Renal cortex interstitium (tissue), 11 donors: ENCODE measurements at regions not wholly inside any gene's neighbourhood (a gene's known extent, or its start where the extent isn't known, plus 50 kb on each side); places are given as distances from the start of the nearest gene placed in this dataset.
"Not testable (repeated sequence)": the region's sequence is repeated elsewhere in the genome, so short reads cannot be mapped to it uniquely, and the experiment has no call there.

Source experiments
- DNase-seq, 11 donors: peaks; one replicate each; pipeline ENCODE4 v3.0.0-alpha.2; 2013; ENCODE audit warnings: low read depth in 9 of 11, low spot score in 4 of 11; ENCODE audit errors: extremely low read depth in 1 of 11

DNA sequence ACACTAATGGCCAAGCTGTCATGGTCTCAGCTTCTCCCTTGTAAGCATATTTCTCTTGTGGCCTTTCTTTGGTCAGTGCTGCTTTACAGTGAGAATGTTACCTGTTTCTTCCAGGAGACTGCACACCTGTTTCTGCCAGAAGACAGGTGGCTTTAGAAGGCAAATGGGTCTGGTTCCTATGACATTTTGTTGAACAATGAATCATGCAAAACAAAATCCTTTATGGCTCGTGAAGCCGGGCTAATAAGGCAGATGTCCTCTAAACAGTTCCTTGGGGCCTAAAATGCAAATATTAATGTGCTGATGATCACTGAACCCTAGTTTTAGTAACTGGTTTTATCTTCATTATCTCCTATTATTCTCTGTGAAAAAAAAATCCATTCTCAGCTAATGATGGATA lies 927.6 kb downstream of the GALC start:
- no peak for DNase-seq

DNA sequence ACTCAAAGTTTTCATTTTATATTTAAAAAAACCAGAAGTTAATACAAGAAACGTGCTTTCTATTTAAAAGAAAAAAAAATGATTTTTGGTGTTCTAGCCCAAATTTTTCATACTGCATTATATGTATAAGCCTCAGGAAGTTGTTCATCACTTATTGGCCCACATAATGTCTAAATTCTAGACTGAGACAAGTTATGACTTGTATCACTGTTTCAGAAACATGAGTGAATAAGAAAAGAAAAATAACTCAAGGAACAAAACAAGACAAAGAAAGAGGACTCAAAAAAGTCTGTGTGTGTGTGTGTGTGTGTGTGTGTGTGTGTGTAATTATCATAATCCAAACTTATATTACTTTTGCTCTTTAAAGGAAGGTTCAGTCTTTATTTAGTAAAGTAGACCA lies 929.8 kb downstream of the GALC start:
- no peak for DNase-seq

DNA sequence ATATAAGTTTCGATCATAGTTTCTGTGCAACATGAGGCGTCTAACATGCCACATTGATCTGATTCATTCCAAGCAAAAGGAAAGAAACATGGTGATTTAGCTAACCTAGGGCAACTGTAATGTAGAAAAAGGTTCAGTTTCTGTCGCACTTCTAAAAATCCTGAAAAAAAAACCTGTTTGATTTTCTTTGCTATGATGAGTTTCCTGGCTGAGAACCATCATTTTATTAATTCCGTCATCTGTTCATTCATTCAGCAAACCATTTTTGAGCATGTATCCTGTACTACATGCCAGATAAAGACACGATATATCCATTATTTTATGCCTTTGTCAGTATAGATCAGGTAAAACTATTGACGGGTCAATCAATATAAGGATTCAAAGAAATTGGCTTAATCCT lies 932.6 kb downstream of the GALC start:
- DNase-seq, result no peak

DNA sequence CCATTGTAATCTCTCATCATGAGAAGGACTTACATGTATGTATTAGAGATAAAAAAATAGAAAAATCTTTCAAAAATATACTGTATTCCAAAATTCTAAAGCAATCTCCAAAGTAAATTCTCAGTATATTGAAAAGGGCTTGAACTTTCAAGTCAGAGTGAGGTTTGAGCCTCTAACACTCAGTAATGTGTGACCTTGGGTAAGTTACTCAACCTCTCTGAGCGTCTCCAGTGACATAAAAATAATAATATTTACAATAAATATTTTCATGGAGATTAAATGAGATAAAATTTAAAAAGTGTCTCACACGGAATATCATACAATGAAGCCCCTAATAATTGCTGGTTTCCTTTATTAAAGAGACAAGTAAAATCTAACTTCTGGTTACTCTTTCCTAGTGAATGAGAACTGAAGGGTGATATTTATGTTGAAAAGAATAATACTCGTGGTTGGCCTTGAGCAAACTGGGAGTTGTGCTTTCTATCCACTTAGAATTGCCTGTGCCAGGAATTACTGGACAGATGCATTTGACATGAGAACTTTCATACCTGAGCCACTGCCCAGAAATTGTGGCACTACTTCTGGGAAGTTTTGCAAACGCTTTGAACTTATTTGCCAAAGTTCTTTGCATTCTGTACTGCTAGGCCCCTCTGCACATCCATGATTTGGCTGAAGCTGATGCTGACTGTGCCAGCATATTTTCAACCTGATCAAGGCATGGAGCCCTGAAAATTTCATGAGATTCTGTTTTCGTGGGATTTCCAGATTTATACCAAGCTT lies 933.7 kb downstream of the GALC start:
- DNase-seq, result no peak

DNA sequence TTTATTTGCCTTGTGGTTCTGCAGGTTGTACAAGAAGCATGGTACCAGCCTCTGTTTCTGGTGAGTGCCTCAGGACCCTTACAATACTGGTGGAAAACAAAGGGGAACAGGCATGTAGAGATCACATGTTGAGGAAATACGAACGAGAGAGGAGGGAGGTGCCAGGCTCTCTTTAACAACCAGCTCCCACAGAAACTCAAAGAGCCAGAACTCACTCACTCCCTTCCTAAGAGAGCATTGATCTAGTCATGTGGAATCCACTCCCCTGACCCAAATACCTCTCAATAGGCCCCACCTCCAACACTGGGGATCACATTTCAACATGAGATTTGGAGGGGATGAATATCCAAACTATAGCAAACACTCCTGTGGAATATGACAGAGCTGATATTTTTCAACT lies 938.0 kb downstream of the GALC start:
- DNase-seq, result no peak

DNA sequence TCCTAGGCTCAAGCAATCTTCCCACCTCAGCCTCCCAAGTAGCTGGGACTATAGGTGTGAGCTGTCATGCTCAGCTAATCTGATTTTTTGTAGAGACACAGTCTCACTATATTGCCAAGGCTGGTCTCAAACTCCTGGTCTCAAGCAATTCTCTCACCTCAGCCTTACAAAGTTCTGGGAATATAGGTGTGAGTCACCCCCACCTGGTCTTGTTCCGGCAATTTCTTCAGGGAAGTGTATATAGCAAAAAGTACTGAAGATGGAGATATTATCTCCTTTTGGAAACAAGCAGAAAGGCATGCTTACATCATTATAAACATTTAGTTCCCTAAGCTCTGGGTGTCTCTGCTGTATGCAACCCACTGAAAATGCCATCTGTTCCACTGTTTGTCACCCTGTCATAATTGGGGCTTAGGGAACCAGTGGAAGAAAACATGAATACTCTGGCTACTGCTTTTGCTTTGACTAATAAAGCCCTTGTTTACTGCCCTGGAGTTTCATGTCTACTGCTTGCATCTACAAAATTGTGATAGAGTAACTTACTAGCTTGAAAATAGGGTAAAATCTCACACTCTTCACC lies 940.2 kb downstream of the GALC start:
- DNase-seq, result no peak

DNA sequence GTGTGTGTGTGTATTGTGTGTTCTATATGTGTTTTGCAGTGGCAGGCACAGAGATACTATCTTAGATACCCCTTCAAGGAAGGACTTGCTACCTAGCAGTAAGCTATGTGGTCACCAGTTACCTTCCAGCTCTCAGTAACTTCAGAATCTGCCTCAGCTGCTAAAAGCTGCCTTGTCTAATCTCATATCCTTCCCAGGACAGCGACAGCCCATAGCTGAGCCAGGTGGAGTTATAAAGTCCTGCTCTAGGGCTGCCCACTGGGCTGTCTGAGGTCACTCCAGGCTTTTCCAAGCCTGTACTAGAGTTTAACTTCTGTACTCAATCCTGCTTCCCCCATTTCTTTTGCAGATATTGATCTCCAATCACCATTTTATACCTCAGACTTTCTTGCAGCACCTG lies 942.6 kb downstream of the GALC start:
- no peak for DNase-seq

DNA sequence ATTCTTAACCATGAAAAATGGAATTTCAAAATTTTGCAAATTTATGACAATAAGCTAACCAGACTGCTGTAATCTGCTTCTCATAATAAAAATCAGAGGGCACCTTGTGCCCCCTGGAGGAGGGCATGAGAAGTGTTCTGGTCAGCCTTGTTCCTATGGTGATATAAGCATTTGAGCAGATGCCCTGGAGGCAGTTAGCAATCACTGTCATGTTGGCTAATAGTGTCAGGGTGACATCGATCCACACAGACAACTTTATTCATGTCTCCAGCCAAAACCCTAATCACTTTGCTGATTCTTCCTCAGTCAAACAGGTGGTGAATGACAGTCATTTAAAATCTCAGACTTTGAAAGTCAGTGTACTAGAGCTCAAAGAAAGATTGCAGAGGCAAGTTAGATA lies 943.0 kb downstream of the GALC start:
- no peak for DNase-seq

DNA sequence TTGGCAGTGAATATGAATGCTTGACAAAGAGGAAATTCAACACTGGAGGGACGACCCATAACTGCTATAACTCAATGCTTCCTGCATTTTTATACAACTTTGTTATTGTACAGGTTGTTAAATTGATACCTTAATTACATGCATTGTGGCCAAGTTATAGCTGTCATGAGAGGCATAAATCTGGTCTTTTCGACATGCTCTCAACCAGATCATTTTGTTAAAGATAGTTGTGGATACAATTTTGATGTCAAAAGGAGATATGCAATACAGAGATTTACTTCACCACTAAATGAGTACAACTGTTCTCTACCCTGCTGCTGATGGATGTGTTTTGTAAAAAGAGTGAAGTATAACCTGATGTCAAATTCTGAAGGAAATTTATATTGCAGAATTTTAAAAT lies 946.0 kb downstream of the GALC start:
- DNase-seq, result no peak

DNA sequence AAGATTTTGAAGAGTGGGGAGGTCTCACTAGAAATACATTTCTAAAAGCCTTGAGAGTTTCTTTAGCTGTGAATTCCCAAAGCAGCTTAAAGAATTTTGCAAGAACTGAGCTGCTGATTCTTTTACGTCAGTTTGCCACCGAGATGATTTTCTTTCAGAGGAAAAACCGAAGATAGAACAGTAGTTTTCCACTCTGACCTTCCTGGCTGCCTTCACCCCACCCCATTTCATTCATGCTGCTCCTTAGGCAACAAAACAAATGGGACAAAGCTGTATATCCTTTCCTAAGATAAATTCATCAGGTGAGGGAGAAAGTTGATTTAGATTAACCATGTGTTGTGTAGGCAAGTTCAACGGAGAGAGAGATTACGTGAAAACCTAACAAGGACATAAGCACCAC lies 947.0 kb downstream of the GALC start:
- DNase-seq, result no peak

DNA sequence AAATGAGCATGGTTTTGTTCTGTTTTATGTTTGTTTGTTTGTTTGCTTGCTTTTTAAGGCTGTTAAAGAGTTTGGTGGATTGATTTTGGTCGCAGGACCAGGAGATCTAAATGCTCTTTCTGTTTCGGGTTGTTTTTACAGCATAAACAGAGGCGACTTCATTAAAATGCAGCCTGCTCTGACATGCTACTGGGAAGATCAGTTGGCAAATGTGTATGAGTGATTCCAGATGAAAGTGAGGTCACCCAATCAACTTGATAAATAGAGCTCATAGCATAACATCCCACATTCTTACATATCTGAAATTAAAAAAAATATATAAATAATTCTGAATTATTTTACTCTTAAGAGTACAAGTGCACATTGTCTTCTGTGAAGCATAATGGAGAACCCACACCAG lies 947.7 kb downstream of the GALC start:
- no peak for DNase-seq

DNA sequence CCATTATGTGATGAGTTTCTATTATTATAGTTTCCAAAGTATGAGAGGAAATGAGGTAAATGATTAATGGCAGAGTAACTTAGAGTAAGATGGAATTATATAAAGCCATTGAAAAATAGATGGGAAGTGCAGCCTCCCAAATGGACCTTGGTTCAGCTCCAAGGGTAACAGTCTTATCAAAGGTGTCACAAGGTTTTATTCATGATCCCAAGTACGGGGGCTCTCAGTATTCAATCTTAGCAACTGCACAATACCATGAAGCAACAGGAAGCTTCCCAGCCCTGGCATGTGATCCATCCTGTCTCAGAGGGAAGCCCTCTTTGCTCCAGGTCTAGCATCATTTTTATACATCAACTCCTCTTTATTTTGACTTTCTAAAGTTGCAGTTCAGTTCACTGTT lies 948.2 kb downstream of the GALC start:
- peak in 1 of 11 donors; percentile 27 for DNase-seq

DNA sequence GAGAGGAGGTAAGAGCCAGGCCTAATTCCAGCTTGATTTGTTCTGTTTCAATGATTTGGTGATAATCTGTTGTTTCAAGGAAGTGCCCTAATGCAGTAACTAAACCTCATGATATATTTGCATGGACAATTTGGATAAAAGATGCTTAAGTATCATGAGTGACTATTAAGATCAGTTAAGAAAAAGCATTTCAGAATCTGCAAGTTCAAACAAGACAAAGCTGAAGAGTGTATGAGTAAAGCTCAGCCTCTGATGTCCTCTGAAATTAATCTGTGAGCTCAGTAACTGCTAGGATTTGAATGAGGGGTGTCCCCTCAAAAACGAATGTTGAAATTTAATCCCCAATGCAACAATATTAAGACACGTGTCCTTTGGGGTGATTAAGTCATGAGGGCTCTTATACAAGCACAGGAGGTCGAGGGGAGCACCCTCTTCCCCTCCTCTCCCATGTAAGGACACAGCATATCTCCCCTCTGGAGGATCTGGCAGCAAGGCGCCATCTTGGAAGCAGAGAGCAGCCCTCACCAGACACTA lies 949.2 kb downstream of the GALC start:
- DNase-seq, result no peak

DNA sequence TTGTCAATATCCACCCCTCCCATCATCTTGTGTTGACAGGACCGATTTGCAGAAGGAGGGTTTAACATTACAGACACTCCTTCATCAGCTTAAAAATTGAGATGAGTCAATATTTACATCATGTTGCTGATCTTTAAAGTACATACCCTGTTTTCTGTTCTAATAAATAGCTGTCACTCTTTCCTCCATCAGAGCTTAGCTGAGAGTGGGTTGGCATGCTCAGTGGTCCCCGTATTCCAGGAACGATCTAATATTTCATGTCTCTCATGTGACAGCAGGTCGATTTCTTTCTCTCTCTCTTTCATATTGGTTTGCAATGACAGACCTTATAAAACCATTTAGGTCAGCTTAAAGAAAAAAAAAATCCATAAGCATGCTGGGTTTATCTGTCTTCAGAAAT lies 950.6 kb downstream of the GALC start:
- no peak for DNase-seq

DNA sequence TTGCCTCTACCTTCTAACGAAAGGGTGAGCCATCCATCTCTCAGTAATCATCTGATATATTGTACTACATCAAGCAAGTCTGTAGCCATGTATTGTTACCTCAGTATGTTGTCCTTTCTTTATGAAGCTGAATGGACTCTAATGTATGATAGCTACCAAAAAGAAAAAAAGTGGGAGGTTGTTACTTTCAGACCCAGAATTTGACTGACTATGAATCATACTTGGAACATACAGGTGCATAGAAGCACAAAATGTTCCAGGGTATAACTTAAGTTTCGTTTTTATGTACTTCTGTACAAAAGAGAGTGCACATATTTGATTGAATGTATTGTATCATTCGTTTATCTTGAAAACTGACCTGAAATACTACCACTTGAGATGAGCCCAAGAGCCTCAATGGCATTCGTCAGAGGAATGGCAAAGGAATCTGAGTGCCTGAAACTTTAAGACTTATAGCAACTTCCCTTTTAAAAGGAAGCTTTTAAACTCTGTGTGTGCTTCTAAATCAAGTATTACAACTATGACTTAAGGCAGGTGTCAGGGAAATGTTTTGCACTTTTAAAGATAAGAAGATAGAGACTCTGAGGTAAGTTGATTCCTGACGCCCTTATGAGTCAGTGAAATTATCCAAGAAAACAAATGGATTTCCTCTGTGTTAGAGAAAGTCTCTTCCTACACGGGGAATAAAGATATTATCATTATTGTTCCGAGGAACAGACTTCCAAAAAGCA lies 951.5 kb downstream of the GALC start:
- DNase-seq, result no peak

DNA sequence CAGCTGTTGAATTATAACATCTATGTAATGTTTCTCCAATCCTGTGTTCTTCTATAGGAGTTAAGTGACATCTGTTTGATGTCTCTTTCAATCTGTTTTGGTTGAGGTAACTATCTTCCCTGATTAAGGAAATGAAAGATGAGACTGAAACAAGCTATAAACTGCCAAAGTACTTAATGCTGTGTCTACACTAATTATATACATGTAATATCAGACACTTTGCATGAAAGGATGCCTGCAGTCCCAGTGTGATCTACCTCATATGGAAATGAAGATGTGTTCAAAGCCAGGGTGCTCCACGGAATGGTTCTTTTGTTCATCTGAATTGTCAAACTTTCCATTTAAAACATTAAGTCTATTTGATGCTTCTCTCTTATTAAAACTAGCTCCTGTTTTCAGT lies 958.3 kb downstream of the GALC start:
- no peak for DNase-seq

DNA sequence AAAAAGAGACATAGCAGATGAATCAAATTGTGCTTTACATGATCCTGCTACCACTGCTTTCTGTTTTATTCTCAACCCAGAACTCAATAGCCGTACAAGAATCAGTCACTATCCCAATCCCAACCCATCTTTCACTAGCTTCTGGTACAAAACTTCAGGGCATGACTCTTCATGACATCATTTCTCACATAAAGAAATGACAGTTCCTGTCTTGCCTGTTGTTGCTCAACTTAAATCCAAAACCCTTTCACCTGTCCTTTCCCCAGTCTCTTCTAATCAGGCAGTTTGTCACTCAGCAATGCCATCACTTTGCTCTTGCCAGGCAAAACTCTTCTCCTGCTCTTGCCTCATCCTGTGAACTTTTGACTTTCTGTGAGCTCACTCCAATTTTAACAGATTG lies 962.8 kb downstream of the GALC start:
- DNase-seq, result no peak

DNA sequence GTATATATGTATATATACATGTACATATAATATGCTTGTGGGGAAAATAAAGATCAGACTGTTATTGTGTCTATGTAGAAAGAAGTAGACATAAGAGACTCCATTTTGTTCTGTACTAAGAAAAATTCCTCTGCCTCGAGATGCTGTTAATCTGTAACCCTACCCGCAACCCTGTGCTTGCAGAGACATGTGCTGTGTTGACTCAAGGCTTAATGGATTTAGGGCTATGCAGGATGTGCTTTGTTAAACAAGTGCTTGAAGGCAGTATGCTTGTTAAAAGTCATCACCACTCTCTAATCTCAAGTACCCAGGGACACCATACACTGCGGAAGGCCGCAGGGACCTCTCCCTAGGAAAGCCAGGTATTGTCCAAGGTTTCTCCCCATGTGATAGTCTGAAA lies 972.9 kb downstream of the GALC start:
- DNase-seq, result not testable (repeated sequence)

DNA sequence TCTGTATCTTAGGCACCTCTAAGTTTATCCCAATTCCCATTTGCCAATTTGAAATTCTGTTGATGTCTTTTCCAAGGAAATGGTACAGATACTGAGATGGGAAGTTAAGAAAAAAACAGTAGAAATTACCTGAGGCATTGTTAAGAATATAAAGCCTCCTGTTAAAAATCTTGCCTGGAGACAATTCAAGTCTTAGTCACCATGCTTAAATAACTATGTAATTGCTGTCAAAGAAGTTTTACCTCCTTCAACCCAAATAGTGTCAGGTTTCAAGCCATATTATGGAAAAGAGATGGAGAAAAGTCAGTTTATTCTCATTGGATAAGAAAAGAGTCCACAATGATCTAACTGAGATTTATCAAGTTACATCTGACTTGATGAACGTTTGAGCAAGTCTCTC lies 974.7 kb downstream of the GALC start:
- DNase-seq, result no peak

DNA sequence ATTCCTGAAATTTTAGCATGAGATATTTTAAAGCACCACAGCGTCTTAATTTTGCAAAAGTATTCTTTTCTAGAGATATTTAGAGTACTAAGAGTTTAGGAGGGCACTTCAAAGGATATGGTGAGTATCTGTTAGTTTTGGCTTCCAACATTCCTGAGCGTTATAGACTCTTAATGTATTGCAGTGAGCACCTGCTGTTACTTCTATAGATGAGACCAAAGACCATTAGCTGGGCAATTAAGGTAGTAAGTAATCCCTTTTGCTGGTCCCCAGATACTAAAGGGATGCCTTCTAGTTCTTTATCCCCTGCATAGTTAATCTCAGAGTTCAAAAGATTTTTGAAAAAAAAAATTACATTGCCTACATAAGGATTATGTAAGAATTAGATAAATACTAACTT lies 975.6 kb downstream of the GALC start:
- DNase-seq, result no peak
